Mesothelial cell of epicardium (in vitro differentiated cells): ENCODE measurements at regions not wholly inside any gene's neighbourhood (a gene's known extent, or its start where the extent isn't known, plus 50 kb on each side); places are given as distances from the start of the nearest gene placed in this dataset.

Experiments
- DNase-seq, 2 experiments: peaks; one replicate each; pipeline ENCODE4 v3.0.0; 2021; ENCODE audit warnings: low spot score in 2 of 2; ENCODE audit not compliant: unreplicated experiment in 2 of 2
- H3K27ac Mint-ChIP-seq: 2 replicates; pipeline ENCODE4 v1.8.0; 2021; ENCODE audit warnings: mixed read lengths
- H3K27me3 Mint-ChIP-seq: 2 replicates; pipeline ENCODE4 v1.8.0; 2021; ENCODE audit warnings: low read depth, mixed read lengths
- H3K36me3 Mint-ChIP-seq: 2 replicates; pipeline ENCODE4 v1.8.0; 2021; ENCODE audit warnings: mixed read lengths
- H3K4me1 Mint-ChIP-seq: 2 replicates; pipeline ENCODE4 v1.8.0; 2021; ENCODE audit warnings: mixed read lengths
- H3K4me3 Mint-ChIP-seq: 2 replicates; pipeline ENCODE4 v1.8.0; 2021; ENCODE audit warnings: mild to moderate bottlenecking, moderate library complexity, mixed read lengths
- H3K9me3 Mint-ChIP-seq: 2 replicates; pipeline ENCODE4 v1.8.0; 2021; ENCODE audit warnings: mixed read lengths
- CTCF ChIP-seq: fragments of 200-600 bp; sonication (generic); IDR thresholded peaks from one replicate; pipeline ENCODE4 v1.5.0; 2021; ENCODE audit warnings: antibody characterized with exemption; ENCODE audit not compliant: unreplicated experiment

- DNase-seq = no peak
- H3K27me3 Mint-ChIP-seq = no peaks in the 10 kb centered on the region
- peaks cover 19% of the 10 kb centered on the region for H3K4me1 Mint-ChIP-seq
- no peaks in the 10 kb centered on the region for H3K36me3 Mint-ChIP-seq
- no peak for TF ChIP-seq CTCF
- H3K27ac Mint-ChIP-seq = no peak overlapping the region
- H3K9me3 Mint-ChIP-seq = peaks cover 10% of the 10 kb centered on the region
- H3K4me3 Mint-ChIP-seq = no peak overlapping the region
Observed at GRCh38 chr2:21358976-21359375, 235.2 kb downstream of the TDRD15 start.

GRCh38 chr2:21361384-21361783 lies 237.6 kb downstream of the TDRD15 start:
- H3K36me3 Mint-ChIP-seq = no peaks in the 10 kb centered on the region
- H3K4me1 Mint-ChIP-seq = peaks cover 11% of the 10 kb centered on the region
- no peak for DNase-seq
- no peaks in the 10 kb centered on the region for H3K9me3 Mint-ChIP-seq
- no peak for TF ChIP-seq CTCF
- no peak overlapping the region for H3K4me3 Mint-ChIP-seq
- no peaks in the 10 kb centered on the region for H3K27me3 Mint-ChIP-seq
- H3K27ac Mint-ChIP-seq = no peak overlapping the region

- Mint-ChIP-seq H3K4me3 (no peak overlapping the region), H3K27me3 (no peaks in the 10 kb centered on the region), H3K4me1 (peaks cover 7% of the 10 kb centered on the region), H3K9me3 (no peaks in the 10 kb centered on the region), H3K27ac (no peak overlapping the region), H3K36me3 (no peaks in the 10 kb centered on the region)
- DNase-seq = no peak
- TF ChIP-seq CTCF = no peak
Observed at GRCh38 chr2:21361957-21362486, 238.3 kb downstream of the TDRD15 start.

GRCh38 chr2:21363364-21363763 lies 239.6 kb downstream of the TDRD15 start:
- no peak for TF ChIP-seq CTCF
- no peak for DNase-seq
- Mint-ChIP-seq H3K4me3 (no peak overlapping the region), H3K4me1 (peaks cover 7% of the 10 kb centered on the region), H3K27me3 (no peaks in the 10 kb centered on the region), H3K27ac (no peak overlapping the region), H3K9me3 (no peaks in the 10 kb centered on the region), H3K36me3 (no peaks in the 10 kb centered on the region)

- H3K4me1 Mint-ChIP-seq = no peaks in the 10 kb centered on the region
- H3K27ac Mint-ChIP-seq = no peak overlapping the region
- TF ChIP-seq CTCF = no peak
- H3K4me3 Mint-ChIP-seq = no peak overlapping the region
- no peak for DNase-seq
- H3K27me3 Mint-ChIP-seq = peaks cover 6% of the 10 kb centered on the region
- no peaks in the 10 kb centered on the region for H3K9me3 Mint-ChIP-seq
- no peaks in the 10 kb centered on the region for H3K36me3 Mint-ChIP-seq
Observed at GRCh38 chr2:21367421-21367820, 243.7 kb downstream of the TDRD15 start.

GRCh38 chr2:21369787-21370186 lies 246.0 kb downstream of the TDRD15 start:
- Mint-ChIP-seq H3K27ac (no peak overlapping the region), H3K4me3 (no peak overlapping the region), H3K9me3 (no peaks in the 10 kb centered on the region), H3K27me3 (peaks cover 8% of the 10 kb centered on the region), H3K36me3 (no peaks in the 10 kb centered on the region), H3K4me1 (no peaks in the 10 kb centered on the region)
- TF ChIP-seq CTCF = no peak
- no peak for DNase-seq
